D721Med (cell line): ENCODE measurements at regions not wholly inside any gene's neighbourhood (a gene's known extent, or its start where the extent isn't known, plus 50 kb on each side); places are given as distances from the start of the nearest gene placed in this dataset.

Experiments
- DNase-seq: peaks from one replicate; pipeline ENCODE4 v3.0.0; 2011; ENCODE audit warnings: low spot score; ENCODE audit not compliant: insufficient read length
- FAIRE-seq: peaks from 2 replicates; lab custom pipeline; 2011; peaks lifted over from hg19 to GRCh38; lab: Jason Lieb, UNC
- TF ChIP-seq, protein P1 (sequence below): IDR thresholded peaks from 2 replicates; pipeline ENCODE4 v1.5.1; 2012; ENCODE audit warnings: mild to moderate bottlenecking, control low read depth; ENCODE audit not compliant: insufficient read depth; ENCODE audit errors: missing control alignments

DNA sequence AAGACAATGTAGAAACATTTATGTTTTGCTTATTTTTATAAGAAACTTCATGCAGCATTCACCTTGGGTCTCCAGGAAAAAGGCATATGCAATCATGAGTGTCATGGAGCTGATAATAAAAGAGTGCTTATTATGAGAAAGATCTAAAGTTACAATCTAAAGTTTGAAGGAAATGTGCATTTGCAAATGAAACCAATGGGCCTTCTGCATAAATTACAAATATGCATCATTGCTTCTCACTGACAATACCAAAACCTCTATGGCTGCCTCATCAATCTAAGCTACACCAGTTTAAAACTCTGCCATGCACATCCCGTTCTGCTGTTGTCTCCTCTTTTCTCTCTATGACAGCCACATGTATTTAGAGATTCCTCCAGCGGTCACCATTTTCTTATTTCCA lies 103.2 kb upstream of the ABI3BP start:
- no peak for DNase-seq
- TF ChIP-seq, protein P1, sequence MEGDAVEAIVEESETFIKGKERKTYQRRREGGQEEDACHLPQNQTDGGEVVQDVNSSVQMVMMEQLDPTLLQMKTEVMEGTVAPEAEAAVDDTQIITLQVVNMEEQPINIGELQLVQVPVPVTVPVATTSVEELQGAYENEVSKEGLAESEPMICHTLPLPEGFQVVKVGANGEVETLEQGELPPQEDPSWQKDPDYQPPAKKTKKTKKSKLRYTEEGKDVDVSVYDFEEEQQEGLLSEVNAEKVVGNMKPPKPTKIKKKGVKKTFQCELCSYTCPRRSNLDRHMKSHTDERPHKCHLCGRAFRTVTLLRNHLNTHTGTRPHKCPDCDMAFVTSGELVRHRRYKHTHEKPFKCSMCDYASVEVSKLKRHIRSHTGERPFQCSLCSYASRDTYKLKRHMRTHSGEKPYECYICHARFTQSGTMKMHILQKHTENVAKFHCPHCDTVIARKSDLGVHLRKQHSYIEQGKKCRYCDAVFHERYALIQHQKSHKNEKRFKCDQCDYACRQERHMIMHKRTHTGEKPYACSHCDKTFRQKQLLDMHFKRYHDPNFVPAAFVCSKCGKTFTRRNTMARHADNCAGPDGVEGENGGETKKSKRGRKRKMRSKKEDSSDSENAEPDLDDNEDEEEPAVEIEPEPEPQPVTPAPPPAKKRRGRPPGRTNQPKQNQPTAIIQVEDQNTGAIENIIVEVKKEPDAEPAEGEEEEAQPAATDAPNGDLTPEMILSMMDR: no peak
- no peak for FAIRE-seq

DNA sequence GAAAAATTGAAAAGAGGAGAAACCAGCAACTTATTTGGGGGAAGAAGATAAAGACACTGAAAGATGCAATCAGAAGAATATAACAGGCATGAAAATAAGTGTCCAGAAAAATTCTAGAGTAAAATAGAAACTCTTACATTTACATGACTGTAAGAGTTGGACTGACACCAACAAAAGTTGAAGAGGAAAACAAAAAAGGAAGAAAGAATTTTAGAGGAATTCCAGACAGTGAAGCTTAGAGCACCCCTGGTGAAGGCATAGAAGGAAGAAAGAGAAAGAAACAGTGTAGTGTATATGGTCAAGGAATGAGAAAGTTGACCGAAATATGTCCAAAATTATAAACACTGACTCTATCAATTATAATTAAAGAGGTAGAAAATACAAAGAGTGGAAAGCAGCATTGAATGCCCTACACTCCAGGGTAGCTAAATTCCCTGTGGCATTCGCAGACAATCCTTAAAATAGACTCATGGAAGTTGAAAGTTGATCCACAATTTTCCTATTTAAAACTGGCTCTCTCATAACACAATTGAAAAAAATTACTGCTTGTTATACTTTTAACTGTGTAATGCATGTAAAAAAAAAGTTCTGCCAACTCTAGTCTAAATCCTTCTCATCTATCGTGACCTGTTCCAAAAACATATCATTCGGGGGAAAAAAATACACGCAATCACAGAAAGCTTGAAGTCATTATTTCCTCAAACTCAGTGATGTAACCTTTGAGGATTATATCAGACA lies 102.6 kb upstream of the ABI3BP start:
- TF ChIP-seq, protein P1: no peak
- FAIRE-seq (no peak), DNase-seq (no peak)

DNA sequence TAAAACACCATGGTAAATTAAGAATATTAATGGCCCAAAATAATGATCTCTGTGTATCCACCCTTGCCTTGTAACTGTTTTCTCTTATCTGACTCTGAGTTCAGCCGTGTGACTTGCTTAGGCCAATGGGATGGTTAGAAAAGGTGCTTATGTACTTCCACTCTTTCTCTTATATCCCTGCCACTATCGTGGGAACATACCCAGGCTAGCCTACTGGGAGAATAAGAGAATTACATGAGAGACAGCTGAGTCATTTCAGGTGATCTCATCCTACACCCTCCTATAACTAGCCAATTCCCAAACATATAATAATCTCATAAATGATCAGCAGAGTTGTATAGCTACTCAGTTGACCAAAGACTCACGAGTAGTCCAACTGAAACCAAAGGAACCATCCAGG lies 98.3 kb upstream of the ABI3BP start:
- no peak for DNase-seq
- FAIRE-seq: no peak
- TF ChIP-seq, protein P1: no peak

DNA sequence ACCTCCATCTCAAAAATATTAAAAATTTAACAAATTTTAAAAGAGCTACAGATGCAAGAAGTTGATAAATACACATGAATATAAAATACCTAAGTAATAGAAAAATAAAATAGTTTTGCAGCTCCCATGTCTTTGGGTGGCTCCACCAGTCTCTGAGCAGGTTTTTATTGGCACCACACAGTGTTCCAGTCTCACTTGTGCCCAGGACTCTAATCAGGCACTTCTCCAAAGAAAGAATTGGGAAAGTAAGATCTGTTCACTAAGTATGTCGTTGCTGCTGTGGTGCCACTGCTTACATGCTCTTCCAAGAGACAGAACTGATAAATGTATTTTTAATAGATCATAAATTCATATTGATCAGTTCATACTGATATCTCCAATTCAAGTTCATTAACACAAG lies 92.5 kb upstream of the ABI3BP start:
- TF ChIP-seq, protein P1: no peak
- no peak for FAIRE-seq

DNA sequence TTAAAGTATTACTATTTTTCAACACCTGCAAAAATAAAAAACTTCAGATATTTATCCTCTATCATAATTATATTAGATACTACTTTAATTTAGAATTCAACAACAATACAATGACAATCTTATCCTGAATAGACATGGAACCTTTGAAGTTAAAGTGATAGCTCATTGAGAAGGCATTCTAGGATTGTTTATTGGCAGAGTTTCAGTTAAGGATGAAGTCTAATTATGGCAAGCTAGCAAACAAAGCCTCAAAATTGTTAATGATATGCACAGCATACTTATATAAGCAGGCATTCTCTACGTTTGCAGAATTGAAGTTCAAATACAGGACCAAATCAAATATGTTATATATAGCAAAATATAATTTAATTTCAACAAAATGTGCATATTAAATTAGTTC lies 91.2 kb upstream of the ABI3BP start:
- no peak for FAIRE-seq
- TF ChIP-seq, protein P1: no peak
- DNase-seq: no peak

More for the DNA sequence above, 92.5 kb upstream of the ABI3BP start:
- DNase-seq: no peak

DNA sequence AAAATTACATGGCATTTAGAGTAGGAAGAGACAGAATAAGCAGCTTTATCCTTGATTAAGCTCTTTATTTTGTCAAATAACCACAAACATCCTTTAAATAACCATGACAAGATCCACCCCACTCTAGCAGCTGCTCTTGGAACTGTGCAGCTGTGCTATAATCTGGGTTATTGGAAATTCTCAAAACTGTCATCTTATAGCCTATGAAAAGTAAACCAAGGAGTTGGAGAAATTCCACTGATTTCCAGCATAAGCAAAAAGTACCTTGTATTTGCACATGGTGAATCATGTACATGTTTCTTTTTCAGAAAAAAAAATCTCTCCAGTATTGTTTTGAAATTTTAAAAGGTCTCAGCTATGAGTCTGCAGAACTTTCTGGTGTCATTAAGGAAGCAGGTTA lies 88.8 kb upstream of the ABI3BP start:
- TF ChIP-seq, protein P1: no peak
- no peak for FAIRE-seq
- DNase-seq: no peak

DNA sequence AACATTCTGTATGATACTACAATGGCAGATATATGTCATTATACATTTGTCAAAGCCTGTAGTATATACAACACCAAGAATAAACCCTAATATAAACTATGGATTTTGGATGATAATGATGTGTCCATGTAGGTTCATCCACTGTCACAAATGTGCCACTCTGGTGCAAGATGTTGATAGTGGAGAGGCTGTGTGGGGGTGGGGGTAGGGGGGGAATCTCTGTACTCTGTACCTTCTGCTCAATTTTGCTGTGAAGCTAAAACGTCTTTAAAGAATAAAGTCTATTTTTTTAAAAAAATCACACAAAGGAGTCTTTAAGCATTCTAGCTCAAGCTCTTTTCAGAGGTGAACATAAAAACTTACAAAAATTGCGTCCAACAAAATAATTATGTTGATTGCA lies 88.2 kb upstream of the ABI3BP start:
- DNase-seq (no peak), FAIRE-seq (no peak)
- TF ChIP-seq, protein P1: no peak
